Fibroblast of the conjunctiva (primary cell): ENCODE measurements at regions not wholly inside any gene's neighbourhood (a gene's known extent, or its start where the extent isn't known, plus 50 kb on each side); places are given as distances from the start of the nearest gene placed in this dataset.

Source experiments
- DNase-seq: peaks from one replicate; pipeline ENCODE4 v3.0.0-alpha.2; 2010; ENCODE audit warnings: low read depth

DNA sequence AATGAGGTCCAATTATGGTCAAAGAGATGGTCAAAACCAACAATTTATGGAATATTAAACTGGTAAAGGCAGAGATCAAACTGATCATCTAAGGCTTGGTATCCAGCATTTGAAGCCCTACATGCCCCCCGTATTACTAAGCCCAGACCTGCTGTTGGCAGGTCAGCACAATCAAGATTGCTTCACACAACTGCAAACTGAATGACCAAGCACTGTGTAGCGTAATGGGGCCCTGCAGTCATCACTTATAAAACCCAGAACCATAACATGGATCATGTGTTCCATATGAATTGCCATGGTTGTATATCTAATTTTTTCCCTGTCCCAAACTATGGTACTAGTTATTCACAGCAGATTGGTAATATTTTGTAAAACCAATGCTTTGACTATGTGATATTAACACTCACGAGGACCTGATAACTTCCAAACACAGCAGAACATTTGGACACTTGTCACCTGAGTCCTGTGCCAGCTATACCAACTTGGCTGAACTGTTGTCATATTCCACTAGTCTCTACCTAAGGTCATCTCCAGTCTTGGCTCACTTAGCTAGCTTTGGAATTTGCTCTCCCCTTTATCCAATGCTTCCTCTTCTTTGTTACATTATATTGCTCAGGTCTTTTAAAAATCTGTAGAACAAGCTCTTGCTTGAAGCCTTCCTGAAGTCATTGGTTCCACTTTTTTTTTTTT is 81.7 kb upstream of the HMHB1 start:
- DNase-seq = no peak

DNA sequence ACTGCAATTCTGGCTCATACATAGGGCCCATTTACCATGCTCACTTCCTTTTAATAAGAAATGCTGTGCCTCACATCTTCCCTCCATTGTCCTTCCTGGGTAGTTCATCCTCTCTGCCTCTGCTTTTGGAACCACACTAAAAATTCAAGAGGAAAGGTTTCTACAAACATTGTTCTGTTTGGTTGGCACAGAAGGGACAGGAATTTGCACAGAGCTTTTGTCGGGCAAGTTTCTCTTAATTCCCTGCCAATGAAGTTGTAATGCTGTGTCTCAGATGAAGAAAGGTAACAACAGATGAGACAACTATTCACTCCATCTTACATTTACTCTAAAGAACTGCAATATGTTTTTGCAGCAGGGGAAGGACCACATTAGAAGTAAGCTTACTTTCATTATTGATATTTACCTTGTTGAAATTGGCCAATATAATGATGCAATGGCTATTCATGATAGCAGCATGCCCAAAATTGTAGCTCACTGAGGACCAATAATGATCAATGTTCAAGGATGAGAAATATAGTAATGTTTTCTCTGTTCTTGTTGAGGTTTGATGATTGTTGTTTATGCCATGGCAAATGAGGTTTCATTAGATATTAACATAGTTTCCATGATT is 82.5 kb upstream of the HMHB1 start:
- no peak for DNase-seq

DNA sequence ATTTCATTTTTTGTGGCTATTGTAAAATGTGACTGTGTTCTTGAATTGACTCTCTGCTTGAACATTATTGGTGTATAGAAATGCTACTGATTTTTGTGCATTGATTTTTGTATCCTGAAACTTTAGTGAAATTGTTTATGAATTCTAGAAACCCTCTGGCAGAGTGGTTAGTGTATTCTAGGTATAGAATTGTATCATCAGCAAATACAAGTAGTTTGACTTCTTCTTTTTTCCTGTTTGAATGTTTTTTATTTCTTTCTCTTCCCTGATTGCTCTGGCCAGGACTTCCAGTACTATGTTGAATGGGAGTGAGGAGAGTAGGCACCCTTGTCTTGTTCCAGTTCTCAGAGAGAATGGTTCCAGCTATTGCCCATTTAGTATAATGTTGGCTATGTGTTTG is 88.8 kb upstream of the HMHB1 start:
- DNase-seq = no peak

DNA sequence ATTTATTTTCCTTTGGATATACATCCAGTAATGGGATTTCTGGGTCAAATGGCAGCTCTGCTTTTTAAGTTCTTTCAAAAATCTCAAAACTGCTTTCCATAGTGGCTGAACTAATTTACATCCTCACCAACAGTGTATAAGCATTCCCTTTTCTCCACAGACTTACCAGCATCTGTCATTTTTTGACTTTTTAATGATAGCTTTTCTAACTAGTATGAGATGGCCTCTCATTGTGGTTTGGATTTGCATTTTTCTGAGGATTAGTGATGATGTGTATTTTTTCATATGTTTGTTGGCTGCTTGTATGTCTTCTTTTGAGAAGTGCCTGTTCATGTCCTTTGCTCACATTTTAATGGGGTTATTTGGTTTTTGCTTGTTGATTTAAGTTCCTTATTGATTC is 90.0 kb upstream of the HMHB1 start:
- DNase-seq = no peak

DNA sequence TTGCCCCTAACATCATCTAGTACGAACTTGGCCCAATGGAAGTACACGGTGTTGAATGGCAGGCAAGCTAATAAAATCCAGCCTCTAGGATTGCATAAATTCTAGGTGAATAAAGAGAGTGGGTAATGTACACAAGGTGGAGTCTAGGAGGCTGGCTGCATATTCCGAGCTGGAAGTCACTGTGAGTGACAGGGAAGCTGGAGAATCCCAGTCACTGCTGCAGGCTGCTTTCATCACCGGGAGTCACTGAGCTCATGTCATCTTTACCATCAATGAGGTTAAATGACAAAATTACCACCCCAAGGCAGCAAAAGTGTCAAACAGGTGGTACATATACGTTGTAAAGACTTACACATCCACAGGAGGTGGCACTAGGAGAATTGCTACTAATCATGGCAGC is 91.3 kb upstream of the HMHB1 start:
- no peak for DNase-seq

DNA sequence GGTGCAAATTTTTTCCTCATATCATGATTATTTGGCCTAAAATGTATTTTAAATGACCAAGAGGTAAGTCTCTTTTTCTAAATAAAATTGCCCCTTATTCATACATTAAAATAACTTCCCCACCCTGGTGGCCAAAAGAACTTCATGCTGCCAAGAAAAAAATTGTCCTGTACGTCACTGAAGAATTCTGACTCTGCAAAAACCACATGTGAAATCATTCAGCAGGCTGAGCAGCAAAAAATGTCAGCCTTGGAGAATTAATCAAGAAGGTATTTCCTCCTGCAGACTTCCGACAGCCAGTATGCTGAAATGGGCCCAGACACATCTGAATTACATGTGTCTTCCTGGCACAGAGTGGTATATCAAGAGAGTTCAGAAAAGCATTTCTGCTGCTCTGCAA is 94.6 kb upstream of the HMHB1 start:
- DNase-seq = peak; percentile 64

DNA sequence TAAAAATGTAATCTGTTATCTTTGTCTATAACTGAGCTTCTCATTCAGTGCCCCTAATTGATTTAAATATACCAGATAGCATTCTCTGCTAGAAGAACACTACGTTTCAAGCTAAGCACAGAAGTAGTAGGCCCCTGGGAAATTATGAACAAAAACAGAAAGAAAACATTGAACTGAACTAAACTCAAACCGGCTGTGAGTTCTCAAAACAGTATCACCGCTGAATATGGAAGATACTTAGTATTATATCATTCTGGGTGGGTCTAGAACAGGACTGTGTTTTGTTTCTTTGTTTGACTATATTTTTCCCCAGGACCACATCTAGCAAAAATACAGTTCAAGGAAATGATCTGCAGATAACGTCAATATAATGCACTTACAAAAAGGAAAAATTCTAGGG is 95.1 kb upstream of the HMHB1 start:
- DNase-seq = no peak

DNA sequence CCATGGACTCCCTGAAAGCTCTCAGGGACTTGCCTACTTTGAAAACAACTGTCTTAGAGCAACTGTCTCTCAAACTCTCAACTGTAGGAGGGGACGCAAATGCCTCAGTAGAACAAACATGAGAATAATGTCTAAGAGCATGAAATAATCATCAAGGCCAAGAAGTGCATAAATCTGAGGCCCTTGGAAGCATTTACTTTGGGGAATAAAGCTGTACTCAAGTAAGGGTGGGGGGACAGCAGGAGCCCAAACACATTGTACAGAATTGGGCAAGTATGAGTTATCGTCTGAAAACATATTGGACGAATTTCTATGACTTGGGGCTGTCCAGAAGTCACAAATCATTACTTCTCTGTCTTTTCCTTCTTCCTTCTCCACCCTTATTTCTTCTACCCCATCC is 96.3 kb upstream of the HMHB1 start:
- no peak for DNase-seq

DNA sequence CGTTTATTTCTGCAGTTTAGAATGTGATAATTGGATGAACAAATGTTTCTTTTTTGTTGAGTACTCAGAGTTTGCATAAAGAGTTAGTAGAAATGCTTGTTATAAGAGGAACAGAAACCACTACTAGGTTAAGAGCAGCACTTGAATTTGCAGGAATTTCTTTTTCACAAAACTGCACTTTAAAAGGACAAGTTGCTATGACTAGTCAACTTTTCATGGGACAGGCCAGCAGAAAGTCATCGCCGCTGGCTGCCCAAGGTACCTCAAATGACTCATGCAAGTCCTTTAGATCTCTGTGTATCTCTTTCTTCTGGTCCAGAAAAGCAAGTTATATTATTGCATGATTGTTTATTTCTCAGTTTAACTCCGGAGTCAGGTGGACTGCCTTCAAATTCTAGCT is 97.3 kb upstream of the HMHB1 start:
- no peak for DNase-seq

DNA sequence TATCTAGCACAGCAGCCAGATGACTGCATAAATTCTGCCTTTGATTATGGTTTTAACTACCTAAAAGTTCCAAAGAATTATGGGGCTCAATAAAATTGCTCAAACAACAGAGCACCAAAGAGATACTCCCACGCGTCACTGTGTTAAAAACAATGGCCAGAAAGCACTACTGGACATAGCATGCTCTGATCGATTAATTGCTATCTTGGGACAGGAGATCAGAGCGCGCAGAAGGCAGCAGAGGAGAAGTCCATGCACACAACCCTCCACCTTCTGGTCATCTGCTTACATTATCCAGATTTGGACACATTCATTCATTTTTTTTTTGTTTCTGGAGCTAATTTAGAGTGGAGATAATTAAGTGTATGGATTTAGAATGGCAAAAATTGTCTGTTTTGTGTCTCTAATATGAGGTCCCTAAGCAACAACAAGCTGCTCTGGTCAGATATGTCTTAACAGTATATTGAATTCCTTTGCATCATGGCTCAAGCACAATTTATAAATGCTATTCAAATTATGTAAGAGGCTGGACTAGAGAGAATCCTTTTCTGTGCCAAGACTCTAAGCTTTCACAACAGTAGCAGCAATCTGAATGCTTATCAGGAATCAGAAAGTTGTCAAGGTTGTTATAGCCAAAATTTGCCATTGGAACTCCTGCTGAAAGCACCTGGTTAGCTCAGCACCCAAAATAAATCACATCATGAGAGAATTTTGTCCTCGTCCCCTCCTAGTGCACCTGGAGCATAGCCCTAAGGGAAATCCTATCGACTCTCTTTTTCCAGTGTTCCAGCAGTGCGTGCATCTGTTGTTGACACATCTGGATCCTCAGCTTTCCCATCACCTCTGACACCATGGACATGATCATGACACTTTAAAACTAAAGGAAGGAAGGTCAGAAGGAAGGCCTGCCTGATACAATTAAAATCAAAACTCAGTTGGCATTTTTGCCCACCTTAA is 98.6 kb upstream of the HMHB1 start:
- DNase-seq = peak; percentile 38

DNA sequence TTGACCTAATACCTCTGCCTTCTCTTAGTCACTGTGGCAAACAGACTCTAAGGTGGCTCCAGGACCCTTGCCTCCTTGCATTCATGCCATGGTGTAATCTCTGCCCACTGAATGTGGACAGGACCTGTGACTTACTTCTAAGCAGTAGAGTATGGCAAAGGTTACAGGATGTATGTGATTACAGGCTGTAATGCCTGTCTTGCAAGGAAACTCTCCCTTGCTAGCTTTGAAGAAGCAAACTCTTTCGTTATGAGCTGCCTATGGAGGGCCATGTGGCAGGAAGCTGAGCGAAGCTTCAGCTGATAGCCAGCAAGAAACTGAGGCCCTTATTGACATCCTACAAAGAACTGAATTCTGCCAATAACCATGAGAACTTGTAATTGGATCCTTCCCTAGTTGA is 103.3 kb upstream of the HMHB1 start:
- no peak for DNase-seq

DNA sequence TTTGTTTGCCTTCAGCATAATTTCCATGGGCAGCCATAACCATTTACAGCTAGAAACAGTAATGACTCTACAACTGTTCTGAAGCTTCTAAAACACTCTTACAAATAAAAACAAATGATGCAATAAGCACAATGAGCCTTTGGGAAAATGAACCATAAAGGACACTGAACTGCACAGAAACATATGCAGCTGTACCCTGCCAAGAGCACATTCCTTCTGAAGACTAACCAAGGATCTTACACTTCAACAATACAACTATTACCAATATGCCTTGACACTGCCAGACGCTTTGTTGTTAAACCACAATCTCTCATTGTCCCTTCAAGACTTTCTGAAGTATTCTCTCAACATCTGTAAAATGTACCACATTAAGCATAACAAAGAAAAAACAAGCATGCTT is 104.2 kb upstream of the HMHB1 start:
- DNase-seq = peak; percentile 76

DNA sequence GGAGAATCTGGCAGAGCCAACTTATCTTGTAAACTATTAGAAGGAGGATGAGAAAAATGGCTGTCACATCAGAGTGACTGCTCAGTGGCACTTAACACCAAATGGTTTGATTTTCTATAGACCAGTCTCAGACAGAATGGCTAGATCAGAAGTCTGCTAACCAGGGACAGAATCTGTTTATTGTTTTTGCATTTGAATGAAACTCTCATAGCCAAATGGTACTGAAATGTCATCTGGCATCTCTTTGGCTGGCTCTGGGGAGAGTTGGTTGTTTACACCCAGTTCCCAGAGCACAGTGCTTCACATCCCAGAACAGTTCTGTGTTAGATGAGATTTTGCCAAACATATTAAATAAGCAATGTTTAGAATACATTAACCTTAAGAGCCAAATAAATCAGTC is 106.6 kb upstream of the HMHB1 start:
- DNase-seq = no peak

DNA sequence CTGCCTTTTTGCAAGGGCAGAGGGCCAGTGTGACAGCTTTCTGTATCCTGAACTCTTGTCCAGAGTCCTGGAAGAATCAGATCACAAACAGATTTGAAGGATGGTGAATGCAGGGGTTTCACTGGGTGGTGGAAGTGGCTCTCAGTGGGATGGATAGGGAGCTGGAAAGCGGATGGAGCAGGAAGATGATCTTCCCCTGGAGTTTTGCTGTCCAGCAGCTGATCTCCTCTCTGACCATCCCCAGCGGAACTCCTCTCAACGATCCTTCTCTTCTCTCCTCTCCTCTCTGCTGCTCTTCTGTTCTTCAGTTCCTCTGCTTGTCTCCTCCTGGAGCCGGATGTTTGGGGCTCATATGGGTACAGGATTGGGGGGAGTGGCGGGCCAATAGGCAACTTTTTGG is 108.3 kb upstream of the HMHB1 start:
- DNase-seq = no peak

DNA sequence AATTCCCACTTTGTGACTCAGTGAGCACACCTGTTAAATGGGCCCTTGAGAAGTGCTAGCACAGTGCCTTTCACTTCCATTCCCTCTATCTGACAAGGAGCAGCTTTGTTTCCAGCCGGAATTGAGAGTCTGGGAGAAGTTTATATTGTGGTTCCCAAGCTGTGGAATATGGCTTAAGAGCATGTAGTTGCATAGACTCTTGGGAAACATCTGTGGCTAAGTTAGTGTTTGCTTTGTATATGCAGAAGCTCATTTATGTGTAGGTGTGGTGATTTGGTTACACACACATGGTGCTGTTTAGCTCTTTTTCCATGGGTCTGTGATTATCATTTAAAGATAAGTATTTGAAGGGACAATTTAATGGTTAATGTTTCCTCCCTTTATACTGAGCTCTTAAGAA is 110.5 kb upstream of the HMHB1 start:
- DNase-seq = no peak

DNA sequence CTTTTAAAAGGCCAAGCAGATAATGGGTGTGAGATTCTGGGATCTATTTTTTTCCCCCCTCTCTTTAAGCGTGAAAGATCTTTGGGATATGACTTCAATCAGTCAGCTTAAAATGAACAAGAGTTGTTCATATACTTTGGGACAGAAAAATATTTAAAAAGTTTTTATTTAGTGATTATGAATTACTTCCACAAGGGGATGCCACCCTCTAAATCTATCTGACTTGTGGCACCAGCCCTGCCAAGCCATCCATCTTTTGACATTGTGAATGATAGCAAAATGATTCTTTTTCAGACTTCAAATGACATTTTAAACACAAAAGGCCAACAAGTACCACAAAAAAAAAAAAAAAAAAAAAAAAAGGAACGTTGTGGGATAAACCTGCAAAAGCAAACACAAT is 111.0 kb upstream of the HMHB1 start:
- no peak for DNase-seq

DNA sequence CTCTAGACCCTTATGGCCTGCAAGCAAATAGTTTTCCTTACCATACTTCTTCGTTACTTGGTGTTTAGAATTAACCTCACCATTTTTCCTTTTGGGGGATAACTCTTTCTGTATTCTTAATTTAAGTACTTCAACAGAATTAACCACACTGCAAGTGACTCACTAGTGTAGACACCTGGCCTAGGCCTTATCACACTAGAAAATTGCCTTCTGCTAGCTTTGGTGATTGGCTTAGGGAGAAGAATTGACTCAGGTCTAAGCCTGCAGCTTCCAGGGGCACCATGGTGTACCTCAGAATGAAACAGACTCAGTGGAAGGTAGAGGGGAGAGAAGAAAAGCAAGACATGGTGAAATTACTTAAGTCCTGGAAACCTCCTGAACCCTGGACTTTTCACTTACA is 112.8 kb upstream of the HMHB1 start:
- DNase-seq = no peak

DNA sequence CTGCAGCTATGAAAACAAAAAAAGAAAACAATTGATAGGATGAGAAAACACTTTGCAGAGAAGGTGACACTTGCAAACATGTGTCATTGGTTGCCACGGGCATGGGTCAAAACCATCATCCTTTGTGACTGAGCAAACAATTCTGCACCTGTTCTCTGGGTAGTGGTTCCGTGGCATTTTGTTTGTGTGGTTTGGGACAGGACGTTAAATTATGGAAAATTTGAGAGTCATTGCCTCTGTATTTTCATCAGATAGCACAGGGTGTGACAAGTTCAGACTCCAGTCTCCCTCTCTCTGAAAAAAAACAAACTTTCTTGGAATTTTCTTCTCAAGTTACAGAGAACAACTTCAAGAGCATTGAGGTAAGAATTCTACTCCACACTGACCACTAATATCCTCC is 113.4 kb upstream of the HMHB1 start:
- no peak for DNase-seq

DNA sequence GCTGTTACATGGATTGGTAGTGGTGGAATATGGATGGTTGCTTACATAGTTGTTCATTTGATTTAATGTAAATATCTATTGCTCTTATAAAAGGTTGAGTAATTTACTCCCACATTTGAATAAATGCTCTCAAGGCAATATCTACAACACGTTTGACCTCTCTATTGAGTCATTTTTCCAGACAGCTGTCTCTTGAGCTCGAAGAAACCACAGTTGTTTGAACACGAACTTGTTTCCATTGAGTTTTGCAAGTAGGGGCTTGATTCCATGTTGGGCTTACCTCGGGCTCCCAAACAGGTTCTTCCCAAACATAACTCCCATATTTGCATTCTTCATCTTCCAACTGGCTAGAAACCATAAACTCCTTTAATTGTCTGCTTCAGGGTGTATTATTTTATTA is 115.0 kb upstream of the HMHB1 start:
- DNase-seq = no peak

DNA sequence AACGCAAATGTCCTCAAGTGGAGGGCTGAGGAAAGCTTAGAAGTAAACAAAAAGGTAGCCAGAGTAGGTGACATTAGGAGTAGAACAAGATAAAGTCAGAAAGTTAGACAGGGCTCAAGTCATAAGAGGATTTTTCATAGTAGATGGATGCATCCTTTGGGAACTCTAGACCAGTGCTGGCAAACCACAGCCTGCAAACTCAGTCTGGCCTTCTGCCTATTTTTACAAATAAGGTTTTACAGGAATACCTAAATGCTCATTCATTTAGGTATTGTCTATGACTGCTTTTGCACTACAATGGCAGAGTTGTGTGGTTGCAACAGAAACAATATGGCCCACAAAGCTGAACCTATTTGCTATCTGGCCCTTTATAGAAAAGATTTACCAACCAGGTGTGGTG is 116.0 kb upstream of the HMHB1 start:
- DNase-seq = no peak

DNA sequence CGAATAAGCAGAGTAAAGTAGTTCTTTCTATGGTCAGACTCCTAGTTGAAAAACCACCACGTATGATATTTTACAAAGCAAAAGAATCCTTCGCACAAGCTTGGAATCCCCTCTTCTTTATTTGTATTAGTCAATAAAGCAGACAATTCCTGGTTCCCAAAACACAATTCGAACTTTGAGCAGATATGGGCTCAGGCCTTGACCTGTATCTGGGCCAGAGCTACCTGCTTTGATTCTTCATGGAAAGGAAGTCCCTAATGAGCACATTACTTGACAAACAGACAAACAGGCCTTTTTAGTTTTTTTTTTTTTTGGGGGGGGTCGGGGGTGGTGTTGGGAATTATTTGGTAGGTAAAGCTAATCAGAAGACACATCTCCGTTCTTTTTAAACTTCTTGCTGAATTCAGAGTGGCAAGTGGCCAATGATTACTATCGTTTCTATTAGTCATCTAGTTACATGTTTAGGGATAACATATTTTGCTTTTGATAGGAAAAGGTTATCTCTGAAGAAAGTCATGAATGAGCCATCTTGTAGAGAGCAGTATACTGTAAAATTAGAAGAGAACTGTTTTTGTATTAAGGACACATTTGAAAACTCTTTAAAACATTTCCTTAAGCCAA is 116.6 kb upstream of the HMHB1 start:
- DNase-seq = no peak

DNA sequence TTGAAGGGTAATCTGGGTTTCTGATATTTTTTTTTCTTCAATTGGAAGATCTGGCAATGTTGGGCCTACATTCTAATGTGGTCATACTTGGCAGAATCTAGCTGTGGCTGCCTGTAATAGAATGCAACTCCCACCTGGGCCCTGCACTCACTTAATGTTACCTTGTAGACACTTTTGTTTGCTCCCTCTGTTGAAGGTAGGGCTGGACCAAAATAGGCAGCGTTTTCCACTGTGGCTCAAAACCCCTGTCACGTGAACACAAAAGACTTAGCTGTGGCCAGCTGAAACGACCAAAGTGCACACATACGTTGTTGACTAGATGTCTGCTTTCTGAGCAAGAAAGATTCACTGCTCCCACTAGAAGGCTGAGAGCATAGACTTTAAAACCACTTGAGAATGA is 117.6 kb upstream of the HMHB1 start:
- DNase-seq = no peak
